Calu3 (cell line): ENCODE measurements at regions not wholly inside any gene's neighbourhood (a gene's known extent, or its start where the extent isn't known, plus 50 kb on each side); places are given as distances from the start of the nearest gene placed in this dataset.

Experiments
- BruUV-seq: library from RNA; stranded (reverse); fragments of 400-500 nt; replicated peaks from 2 replicates; lab custom pipeline; 2021; lab: Mats Ljungman, UMichigan
- CTCF ChIA-PET: fragments of 300-600 bp; sonication (Branson Sonifier 250); formaldehyde crosslinking; loops from one replicate; lab custom pipeline; 2022; ENCODE audit warnings: antibody characterized with exemption; lab: Charles Lee
- DNase-seq: peaks from one replicate; pipeline ENCODE4 v3.0.0; 2022
- H3K27ac Mint-ChIP-seq: one replicate; pipeline ENCODE4 v1.8.0; 2022; ENCODE audit warnings: mixed read lengths; ENCODE audit not compliant: unreplicated experiment
- H3K27me3 Mint-ChIP-seq: one replicate; pipeline ENCODE4 v1.8.0; 2022; ENCODE audit warnings: mixed read lengths; ENCODE audit not compliant: unreplicated experiment
- H3K36me3 Mint-ChIP-seq: one replicate; pipeline ENCODE4 v1.8.0; 2022; ENCODE audit warnings: mild to moderate bottlenecking, moderate library complexity, mixed read lengths; ENCODE audit not compliant: insufficient read depth, unreplicated experiment
- H3K4me1 Mint-ChIP-seq: one replicate; pipeline ENCODE4 v1.8.0; 2022; ENCODE audit warnings: mild to moderate bottlenecking, low read depth, mixed read lengths; ENCODE audit not compliant: unreplicated experiment
- H3K4me3 Mint-ChIP-seq: one replicate; pipeline ENCODE4 v1.8.0; 2022; ENCODE audit warnings: mild to moderate bottlenecking, low read depth, moderate library complexity, mixed read lengths; ENCODE audit not compliant: unreplicated experiment
- H3K9me3 Mint-ChIP-seq: one replicate; pipeline ENCODE4 v1.8.0; 2022; ENCODE audit warnings: low read depth, mixed read lengths; ENCODE audit not compliant: unreplicated experiment
- intact Hi-C: fragments of 100-400 bp; cut with micrococcal nuclease; formaldehyde crosslinking; loops from one replicate; pipeline ENCODE4 v1.10.0; 2022; ENCODE audit not compliant: unreplicated experiment
- TF ChIP-seq, protein P1 (sequence below): fragments of 200-600 bp; IDR thresholded peaks from one replicate; pipeline ENCODE4 v1.8.0; 2022; ENCODE audit warnings: antibody characterized with exemption; ENCODE audit not compliant: unreplicated experiment

DNA sequence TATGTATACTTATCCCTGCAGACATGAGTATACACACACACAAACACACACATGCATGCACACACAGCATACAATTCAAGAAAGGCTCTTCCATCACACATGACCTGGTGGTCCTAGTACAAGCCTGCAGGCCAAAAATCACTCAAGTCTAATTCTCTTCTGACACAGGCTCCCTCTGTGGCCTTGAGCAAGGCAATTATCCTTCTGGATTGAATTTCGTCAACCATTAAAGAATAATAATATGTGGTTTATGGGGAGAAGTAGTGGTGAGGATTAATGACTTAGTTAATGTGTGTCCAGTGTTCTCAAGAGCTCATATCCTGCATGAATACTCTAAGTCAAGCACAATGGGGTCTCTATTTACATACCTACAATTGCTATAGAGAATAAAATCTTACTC lies 161.8 kb upstream of the KIAA1217 start:
- H3K36me3 Mint-ChIP-seq: no peaks in the 10 kb centered on the region
- no peak overlapping the region for H3K4me3 Mint-ChIP-seq
- no TSS peak for BruUV-seq
- CTCF ChIA-PET: no interaction called here
- H3K9me3 Mint-ChIP-seq: no peaks in the 10 kb centered on the region
- DNase-seq: no peak
- TF ChIP-seq, protein P1, sequence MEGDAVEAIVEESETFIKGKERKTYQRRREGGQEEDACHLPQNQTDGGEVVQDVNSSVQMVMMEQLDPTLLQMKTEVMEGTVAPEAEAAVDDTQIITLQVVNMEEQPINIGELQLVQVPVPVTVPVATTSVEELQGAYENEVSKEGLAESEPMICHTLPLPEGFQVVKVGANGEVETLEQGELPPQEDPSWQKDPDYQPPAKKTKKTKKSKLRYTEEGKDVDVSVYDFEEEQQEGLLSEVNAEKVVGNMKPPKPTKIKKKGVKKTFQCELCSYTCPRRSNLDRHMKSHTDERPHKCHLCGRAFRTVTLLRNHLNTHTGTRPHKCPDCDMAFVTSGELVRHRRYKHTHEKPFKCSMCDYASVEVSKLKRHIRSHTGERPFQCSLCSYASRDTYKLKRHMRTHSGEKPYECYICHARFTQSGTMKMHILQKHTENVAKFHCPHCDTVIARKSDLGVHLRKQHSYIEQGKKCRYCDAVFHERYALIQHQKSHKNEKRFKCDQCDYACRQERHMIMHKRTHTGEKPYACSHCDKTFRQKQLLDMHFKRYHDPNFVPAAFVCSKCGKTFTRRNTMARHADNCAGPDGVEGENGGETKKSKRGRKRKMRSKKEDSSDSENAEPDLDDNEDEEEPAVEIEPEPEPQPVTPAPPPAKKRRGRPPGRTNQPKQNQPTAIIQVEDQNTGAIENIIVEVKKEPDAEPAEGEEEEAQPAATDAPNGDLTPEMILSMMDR: no peak
- intact Hi-C loops: no loop called here
- no peaks in the 10 kb centered on the region for H3K4me1 Mint-ChIP-seq
- H3K27ac Mint-ChIP-seq: no peak overlapping the region
- no peaks in the 10 kb centered on the region for H3K27me3 Mint-ChIP-seq

DNA sequence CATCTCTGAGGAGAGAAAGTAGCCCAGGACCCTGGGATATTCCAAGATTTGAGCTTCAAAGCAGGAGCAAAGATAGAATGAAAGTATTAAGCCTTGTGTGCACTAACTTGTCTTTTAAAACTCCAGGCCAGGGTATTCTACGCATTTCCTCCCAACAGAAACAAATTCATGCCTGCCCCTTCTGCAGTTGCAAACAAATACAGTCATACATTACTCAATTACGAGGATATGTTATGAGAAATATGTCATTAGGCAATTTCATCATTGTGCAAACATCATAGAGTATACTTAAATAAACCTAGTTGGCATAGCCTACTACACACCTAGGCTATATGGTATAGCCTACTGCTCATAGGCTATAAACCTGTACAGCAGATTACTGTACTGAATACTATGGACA lies 154.5 kb upstream of the KIAA1217 start:
- Mint-ChIP-seq H3K4me3 (no peak overlapping the region), H3K27ac (no peak overlapping the region), H3K4me1 (no peaks in the 10 kb centered on the region), H3K27me3 (peaks cover 14% of the 10 kb centered on the region), H3K36me3 (no peaks in the 10 kb centered on the region), H3K9me3 (no peaks in the 10 kb centered on the region)
- intact Hi-C loops: no loop called here
- BruUV-seq: no TSS peak
- TF ChIP-seq, protein P1: no peak
- CTCF ChIA-PET: no interaction called here
- DNase-seq: no peak

DNA sequence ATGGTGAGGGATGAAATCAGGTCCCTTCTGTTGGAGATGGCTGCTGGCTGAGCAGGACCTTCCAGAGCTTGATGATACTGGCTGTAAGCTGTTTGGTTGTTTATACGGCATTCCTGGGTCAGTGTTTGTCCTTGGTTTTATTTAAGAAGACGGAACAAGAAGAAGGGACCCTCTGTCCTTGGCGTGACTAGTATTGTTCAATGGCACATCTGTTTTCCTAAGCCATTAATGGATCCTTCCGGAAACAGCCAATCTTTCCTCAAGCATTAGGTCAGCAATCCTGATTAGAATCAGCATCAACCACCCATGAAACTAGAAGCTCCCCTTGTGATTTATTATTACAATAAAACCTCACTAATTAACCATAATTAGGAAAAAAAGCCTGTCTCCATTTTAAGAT lies 128.7 kb upstream of the KIAA1217 start:
- H3K36me3 Mint-ChIP-seq: no peaks in the 10 kb centered on the region
- CTCF ChIA-PET: no interaction called here
- H3K27me3 Mint-ChIP-seq: no peaks in the 10 kb centered on the region
- BruUV-seq: no TSS peak
- TF ChIP-seq, protein P1: no peak
- DNase-seq: no peak
- no peaks in the 10 kb centered on the region for H3K9me3 Mint-ChIP-seq
- intact Hi-C loops: no loop called here
- no peaks in the 10 kb centered on the region for H3K4me1 Mint-ChIP-seq
- H3K4me3 Mint-ChIP-seq: no peak overlapping the region
- no peak overlapping the region for H3K27ac Mint-ChIP-seq

DNA sequence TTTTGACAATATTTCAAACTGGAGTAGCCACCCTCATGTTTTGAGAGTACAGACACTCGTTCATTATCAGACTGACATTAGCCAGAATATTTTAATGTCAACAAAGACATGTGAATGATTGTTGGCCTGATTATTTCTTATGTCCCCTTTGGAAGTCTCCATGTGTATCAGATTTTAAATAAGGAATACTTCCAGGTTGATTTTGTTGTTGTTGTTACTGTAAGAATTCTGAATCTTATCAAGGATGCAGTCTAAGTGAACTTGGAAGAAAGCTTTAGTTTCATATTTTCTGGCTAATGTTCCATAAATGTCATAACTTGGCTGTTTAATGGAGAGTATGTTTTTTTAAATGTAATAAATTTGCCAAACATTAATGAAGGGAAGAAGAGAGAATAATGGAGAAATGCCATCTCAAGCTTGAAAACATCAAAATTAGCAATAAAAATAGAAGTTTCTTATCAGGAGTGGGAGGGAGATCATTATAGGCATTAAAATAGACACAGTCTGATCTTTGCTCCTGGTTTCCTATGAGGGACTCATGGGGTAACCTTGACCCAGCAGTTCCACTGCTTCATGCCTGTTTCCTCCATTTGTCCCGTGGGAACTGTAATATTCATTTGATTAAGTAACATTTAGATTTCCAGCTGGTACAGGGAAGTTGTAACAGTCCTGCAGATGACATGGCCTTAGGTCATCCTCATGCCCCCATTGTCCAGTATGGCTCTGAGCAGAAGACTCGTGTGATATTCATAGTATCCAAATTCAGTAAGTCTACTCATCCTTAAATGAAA lies 122.4 kb upstream of the KIAA1217 start:
- CTCF ChIA-PET: no interaction called here
- no peak overlapping the region for H3K4me3 Mint-ChIP-seq
- no peaks in the 10 kb centered on the region for H3K27me3 Mint-ChIP-seq
- no peaks in the 10 kb centered on the region for H3K4me1 Mint-ChIP-seq
- DNase-seq: no peak
- TF ChIP-seq, protein P1: no peak
- H3K9me3 Mint-ChIP-seq: no peaks in the 10 kb centered on the region
- no peak overlapping the region for H3K27ac Mint-ChIP-seq
- H3K36me3 Mint-ChIP-seq: no peaks in the 10 kb centered on the region
- intact Hi-C loops: no loop called here
- BruUV-seq: no TSS peak
